ENCODE measurements at regions not wholly inside any gene's neighbourhood (a gene's known extent, or its start where the extent isn't known, plus 50 kb on each side); places are given as distances from the start of the nearest gene placed in this dataset.

DNA sequence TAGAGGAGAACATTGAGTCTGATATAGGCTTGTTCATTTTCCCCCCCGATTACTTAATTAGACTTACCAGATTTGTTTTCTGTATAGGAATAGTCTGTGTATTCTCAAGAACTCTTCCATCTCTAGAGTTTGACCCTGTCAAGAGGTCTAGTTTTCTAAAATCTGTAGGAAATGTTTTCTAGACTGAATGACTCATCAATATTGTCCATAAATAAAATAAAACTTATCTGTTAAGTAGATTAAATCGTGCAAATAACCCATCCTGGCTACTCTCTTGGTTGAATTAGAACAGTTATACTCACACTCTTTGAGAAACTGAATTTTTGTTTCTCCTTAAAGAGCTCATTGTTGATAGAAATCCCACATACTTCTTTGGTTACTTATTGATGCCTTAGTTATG, 299.2 kb upstream of the CWC22 start:
- TF ChIP-seq, protein P1, sequence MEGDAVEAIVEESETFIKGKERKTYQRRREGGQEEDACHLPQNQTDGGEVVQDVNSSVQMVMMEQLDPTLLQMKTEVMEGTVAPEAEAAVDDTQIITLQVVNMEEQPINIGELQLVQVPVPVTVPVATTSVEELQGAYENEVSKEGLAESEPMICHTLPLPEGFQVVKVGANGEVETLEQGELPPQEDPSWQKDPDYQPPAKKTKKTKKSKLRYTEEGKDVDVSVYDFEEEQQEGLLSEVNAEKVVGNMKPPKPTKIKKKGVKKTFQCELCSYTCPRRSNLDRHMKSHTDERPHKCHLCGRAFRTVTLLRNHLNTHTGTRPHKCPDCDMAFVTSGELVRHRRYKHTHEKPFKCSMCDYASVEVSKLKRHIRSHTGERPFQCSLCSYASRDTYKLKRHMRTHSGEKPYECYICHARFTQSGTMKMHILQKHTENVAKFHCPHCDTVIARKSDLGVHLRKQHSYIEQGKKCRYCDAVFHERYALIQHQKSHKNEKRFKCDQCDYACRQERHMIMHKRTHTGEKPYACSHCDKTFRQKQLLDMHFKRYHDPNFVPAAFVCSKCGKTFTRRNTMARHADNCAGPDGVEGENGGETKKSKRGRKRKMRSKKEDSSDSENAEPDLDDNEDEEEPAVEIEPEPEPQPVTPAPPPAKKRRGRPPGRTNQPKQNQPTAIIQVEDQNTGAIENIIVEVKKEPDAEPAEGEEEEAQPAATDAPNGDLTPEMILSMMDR (conservative IDR thresholded peaks at IDR 0.05) = no peak
- TF ChIP-seq EZH2 (IDR thresholded peaks at IDR 0.05; ENCODE audit: low read depth) = no peak
